ENCODE measurements at regions not wholly inside any gene's neighbourhood (a gene's known extent, or its start where the extent isn't known, plus 50 kb on each side); places are given as distances from the start of the nearest gene placed in this dataset.

- TF ChIP-seq PATZ1 (CRISPR knock-in tag; IDR thresholded peaks at IDR 0.05; ENCODE audit: borderline replicate concordance) (no peak), CSDC2 (CRISPR knock-in tag; IDR thresholded peaks at IDR 0.05) (no peak), CREB5 (CRISPR knock-in tag; IDR thresholded peaks at IDR 0.05; ENCODE audit: low read depth) (no peak), TCF4 (CRISPR knock-in tag; IDR thresholded peaks at IDR 0.05; ENCODE audit: borderline replicate concordance) (no peak), ZFP30 (CRISPR knock-in tag; IDR thresholded peaks at IDR 0.05) (no peak), BACH2 (CRISPR knock-in tag; IDR thresholded peaks at IDR 0.05; ENCODE audit: borderline replicate concordance) (no peak), ZNF70 (CRISPR knock-in tag; IDR thresholded peaks at IDR 0.05) (no peak), ZNF565 (CRISPR knock-in tag; conservative IDR thresholded peaks at IDR 0.05; ENCODE audit: low read depth) (no peak)
Measured at GRCh38 chr22:27636716-27637508, 164.6 kb downstream of the MN1 start.
